Central memory CD4-positive, alpha-beta T cell (primary cell): ENCODE measurements at regions not wholly inside any gene's neighbourhood (a gene's known extent, or its start where the extent isn't known, plus 50 kb on each side); places are given as distances from the start of the nearest gene placed in this dataset.

Experiments used
- DNase-seq: peaks from one replicate; pipeline ENCODE4 v3.0.0; 2022

DNA sequence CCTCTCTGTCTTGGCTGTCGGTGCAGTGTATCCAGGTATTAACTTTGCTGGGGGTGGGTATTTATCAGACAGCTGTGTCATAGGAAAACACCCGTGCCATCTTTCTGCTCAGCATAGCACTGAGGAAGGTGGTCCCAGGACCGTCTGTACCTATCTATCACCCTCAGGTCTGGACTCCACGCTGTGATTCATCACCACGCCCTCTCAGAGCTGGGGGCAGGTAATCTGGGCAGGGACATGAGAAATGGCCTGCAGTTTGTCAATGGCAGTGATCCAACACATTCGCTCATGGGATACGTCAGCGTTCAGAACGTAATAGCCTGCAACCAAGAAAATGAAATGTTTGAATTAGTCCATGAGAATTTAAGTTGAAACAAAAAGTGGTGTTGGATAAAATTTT lies 151.6 kb upstream of the MAP1B start:
- DNase-seq: no peak

DNA sequence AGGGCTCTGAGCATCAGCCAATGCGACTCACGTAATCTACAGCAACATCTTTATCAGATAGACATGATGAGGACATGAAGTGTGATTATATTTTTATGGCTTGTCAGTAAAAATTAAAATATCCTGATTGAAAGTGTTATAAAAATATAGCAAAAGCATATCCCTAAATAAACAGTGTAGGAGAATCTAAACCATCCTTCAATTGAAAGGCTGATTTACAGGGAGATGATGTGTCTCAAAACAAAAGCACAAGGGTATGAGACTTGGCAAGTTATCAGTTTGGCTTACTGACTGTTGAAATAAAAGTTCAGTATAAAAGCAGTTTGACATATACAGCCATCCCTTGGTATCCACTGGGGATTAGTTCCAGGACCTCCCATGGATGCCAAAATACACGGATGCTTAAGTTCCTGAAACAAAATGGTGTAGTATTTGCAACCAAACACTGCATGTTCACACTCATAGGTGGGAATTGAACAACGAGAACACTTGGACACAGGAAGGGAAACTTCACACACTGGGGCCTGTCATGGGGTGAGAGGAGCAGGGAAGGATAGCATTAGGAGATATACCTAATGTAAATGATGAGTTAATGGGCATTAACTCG lies 149.9 kb upstream of the MAP1B start:
- no peak for DNase-seq

DNA sequence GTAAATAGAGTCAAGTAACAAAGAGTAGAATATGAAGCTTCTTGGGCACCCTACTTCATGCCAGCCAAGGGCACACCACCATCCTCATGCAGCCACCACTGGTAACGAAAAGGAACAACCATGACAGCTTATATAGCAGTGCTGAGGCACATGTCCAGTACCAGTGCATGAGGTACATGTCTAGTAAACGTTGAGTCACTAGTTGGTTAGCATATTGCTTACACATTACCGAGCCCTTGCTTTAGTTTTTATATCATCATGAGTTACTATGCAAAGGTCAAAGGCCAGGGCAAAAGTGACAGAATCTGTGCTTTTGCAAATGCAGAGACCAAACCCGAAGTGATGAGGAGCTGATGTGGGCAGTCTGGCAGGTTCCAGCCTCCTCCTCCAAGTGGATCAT lies 147.1 kb upstream of the MAP1B start:
- DNase-seq: no peak

DNA sequence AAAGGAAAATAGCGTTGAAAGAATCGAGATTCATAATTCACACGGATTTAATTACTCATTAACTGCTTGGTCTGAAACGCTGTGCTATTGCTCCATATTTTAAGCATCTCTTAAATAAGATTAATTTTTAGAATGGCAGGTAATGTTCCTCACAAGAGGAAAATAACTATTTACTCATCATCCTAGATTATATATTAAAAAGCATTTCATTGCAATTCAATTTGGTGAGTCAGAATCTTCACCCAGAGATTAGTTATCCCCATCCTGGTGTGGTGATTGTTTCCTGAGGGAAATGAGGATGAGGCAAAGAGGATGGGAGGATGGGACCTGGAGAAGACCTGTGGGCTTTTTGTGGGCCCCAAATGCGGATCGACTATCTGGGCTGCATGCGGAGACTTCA lies 145.5 kb upstream of the MAP1B start:
- DNase-seq: no peak

DNA sequence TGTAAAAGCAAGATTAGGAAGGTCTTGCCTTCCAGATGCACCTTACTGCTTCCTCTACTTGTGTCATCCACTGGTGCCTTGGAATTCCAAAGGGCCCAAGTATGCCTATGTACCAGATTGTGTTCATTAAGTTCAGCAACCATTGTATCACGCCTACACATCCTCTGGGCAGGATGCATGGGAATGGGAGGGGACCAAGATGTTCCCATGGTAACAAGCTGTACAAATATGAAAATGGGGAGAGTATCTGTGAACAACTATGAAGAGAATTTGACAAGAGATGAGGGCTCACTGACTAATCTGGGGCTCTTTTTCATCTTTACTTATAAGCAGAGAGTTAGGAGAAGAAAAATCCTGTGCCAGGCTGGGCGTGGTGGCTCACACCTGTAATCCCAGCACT lies 137.8 kb upstream of the MAP1B start:
- no peak for DNase-seq

DNA sequence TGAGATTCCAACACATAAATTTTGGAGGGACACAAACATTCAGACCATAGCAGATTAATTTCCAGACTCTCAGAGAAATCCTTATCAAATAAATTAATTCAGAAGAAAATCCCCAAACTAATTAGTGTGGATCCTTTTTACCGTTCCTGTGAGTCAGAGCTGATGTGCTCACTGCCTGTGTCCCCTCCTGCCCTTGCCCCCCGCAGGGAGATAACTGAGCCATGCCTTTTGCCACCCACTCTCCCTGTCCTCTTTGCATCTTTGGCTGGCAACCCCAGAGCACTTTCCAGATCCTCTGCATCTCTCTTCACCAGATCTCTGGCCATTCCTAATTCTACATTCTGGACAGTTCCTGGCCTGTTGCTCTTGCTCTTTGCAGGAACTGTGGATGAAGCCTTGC lies 135.4 kb upstream of the MAP1B start:
- no peak for DNase-seq

DNA sequence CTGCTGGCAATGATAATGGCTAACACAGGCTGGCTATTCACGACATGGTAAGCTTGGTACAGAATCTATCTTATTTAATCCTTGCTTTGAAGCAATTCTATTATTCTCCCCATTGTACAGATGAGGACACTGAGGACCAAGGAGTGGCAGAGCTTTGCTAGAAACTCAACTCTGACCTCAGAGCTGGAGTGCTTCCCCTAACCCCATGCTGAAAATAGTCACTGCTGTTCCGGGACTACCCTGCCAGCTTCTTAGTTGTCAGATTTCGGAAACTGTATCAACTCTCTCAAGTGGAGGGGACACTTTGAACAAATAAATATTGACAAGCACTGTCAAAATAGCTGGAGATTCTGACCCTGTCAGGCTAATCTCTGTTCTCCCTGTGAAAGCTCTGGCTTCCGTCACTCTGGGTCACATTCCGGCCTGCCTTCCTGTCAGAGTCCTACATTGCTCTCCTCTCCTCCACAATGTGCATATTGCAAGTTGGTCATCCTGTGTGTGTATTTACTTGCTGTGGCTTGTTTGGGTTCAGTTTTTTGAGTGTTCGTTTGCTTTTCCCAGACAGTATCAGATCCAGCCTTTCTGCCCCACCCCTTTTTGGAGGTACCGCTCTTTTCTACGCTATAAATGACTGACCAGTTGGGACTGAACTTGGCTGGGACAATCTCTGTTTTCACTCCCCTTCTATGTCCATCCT lies 134.3 kb upstream of the MAP1B start:
- no peak for DNase-seq

DNA sequence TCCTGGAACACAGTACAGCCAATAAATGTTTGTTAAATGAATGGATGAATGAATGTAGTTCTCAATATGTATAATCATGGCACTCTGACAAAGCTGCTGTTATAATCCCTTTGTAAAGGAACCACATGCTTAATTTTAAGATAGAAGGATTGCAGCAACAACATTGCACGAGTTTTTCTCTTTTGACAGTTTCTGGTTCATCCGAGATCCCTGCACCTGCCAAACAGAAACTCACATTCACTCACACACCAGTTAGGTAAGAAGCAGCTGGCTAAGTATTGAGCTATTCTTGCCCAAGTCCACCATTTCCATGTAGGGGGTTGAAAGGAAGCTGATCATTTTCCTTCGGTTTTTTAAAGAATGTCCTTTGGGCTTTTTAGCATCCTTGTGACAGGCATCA lies 133.7 kb upstream of the MAP1B start:
- DNase-seq: no peak

DNA sequence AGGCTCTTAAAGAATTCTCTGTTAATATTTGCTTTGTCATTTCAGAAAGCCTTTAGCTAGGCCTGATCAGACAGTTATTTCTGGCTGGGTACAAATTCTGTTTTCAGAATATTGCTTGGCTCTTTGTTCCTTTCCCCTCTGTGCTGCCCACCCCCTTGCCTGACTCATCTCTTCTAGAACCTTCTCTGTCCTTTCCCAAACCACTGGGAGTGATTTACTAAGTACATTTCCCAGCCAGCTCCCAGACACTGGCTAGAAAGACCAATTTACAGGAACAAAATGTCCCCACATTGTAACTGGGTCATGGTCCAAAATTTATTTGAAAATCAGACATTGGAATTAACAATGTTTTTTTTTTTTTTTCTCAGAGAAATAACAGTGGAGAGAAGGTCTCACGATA lies 133.1 kb upstream of the MAP1B start:
- DNase-seq: no peak

DNA sequence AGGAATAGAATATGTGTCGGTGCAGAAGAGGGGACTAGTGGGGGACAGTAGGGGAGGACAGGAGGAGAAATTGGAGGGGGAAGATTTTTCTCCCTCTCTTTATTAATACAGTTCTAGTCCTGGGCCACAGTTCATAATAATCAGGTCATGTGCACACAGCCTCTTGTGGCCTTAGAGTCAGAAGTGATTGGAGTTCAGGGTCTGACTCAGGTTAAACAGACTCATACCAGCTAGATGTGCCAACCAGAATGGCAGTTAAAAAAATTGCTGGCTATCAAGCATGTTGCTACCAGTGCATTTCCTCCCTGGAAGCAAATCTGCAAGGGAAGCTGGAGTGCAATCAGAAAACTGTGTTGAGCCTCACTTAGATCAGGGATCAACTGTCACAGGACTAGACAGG lies 132.7 kb upstream of the MAP1B start:
- DNase-seq: no peak

DNA sequence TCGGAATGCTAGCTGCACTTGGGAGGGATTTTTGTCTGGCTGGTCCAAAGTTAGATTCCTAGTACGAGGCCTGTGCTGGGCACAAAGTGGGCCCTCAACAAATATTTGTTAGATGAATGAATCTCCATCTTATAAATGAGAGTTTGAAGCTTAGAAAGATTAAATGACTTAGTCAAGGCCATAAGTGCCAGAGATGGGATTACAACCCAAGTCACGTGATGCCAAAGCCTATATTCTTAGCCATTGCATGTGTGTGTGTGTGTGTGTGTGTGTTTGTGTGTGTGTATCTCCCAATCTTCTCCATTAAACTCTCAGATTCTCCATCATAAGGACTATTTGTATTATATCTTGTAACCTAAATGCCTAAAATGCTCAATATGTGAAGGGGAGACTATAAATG lies 130.8 kb upstream of the MAP1B start:
- no peak for DNase-seq

DNA sequence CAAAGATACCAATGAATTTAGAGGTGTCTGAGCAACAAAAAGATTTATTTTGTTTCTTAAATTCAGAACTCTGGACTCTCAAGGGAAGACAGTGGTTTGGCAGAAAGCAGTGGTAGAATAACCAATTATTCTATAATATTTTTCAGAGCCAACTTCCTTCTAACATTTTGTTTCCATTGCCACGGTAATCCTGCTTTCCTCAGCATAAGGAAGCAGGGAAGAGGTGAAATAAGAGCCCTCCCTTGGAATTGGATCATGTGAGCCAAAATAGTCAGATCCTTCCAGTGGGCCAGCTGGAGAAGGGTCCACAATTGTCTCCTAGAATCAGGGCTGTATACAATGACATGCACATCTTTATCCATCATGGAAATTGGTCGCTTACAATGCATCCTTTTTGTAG lies 130.0 kb upstream of the MAP1B start:
- DNase-seq: no peak

DNA sequence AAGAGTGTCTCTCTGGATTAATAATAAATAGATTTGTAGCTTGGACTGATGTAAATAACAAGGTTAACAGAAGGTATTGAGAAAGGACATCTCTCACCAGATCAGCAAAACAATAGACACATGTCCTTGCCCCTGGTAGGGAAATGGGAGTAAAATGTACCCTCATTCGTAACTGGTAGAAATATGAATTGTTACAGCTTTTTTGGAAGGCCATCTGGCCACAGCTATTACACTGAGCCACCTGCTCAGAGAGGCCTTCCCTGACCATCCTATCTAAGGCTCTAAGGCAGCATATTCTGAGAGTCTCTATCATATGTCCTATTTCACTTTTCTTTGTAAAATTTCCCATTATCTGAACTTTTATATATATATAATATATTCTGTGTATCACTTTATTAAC lies 129.1 kb upstream of the MAP1B start:
- no peak for DNase-seq

DNA sequence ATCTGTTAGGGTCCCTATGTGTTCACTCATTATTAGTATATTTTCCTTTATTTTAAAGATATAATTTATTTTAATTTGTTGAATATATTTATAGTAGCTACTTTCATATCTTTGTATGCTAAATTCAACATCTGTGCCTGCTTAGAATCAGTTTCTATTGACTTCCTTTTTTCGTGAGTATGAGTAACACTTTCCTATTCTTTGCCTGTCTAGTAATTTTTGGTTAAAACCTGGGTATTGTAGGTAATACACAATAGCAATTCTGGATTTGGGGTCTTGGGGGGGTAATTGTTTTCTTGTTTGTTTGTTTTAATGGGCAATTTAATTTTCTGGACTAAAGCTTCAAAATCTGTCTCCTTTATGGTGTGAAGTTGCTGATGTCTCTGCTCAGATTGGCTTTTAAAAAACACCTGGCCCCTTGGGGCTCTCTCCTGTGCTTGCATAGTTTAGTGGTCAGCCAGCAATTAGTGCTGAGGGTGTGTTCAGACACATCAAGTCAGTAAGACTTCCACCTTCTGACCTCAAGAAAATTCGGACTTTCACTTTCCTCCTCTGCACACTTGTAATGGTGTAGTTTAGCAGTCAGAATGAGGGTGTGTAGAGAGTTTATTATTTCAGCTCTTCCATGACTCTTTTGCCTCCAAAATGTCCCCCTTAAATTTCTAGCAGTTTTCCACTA lies 124.4 kb upstream of the MAP1B start:
- no peak for DNase-seq

DNA sequence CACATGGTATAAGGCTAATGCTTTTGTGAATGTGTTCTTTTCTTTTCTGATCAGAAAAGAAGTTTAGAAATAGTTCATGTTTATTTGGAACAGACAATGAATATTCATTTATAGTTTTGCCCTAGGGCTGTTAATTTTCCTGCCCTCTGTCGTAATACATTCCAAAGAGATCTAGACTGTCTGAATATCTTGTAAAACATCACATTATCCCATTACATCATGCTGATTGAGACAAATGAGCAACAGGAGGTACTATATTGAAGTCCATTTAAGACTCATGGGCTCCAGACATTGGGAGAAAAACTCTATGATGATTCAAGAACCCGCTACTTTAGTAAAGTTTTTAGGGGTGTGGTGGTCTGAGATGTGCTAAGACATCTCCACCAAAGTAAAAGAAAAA lies 121.2 kb upstream of the MAP1B start:
- no peak for DNase-seq

DNA sequence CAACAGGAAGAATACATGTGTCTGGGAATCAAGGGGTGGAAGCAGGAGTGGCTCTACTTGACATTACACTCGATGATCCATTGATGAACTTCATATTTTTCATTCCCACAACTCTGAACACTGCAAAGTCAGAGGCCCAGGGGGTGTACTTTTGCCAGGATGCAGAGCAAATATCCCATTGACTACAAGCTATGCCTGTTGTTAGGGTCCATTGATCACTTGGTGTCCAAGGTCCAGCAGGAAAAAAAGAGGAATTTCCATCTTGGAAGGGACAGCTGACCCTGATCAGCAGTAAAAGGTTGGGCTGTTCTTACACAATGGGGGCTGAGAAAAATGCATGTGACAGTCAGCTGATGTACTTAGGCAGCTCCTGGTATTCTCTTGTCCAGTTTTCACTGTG lies 118.5 kb upstream of the MAP1B start:
- DNase-seq: no peak

DNA sequence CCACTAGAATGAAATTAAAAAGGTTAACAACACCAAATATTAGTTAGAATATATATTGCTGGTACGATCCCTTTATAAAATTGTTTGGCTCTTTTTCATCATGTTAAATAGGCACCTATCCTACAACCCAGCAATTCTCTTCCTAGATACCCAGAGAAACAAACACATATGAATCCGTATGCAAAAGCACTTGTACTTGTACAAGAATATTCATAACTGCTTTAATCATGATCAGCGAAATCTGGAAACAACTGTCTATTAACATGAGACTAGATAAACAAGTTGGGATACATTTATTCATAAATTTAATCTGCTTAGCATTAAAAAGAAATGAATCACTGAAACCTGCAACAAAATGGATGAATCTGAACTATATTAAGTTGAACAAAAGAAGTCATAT lies 113.7 kb upstream of the MAP1B start:
- no peak for DNase-seq

DNA sequence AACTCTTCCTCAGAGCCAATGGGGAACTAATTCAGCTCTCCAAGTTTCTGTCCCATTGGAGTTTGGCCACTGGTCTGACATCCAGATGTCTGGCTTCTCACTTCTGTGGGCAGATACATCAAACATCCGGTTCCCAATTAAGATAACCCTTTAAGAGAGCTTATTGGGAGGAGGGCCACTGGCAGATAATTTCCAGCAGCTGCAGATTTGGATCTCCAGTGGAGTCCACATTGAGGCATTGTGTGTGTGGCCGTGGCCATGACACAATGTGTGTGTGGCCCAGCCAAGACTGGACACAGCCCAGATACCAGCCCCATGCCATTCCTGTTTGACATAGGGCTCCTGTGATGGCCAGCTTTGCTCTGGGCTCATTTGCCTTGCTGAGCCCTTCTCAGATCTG lies 110.5 kb upstream of the MAP1B start:
- DNase-seq: no peak

DNA sequence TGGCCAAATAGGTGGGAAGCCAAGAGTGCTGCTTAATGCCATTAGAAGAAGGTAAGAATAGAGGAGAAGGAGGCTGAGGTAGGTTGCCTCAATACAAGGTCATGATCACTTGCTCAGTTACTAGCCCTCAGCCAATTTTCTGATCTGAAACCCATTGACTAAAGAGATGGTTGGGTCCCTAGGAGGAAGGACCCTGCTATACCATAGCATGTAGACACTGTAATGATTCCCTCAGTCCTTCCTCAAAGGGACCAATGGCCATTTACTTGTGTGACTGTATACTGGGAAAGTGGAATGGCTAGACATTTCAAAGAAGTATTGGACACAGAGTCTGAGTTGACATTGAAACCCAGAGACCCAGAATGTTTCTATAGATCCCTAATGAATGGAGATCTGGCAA lies 108.5 kb upstream of the MAP1B start:
- no peak for DNase-seq

DNA sequence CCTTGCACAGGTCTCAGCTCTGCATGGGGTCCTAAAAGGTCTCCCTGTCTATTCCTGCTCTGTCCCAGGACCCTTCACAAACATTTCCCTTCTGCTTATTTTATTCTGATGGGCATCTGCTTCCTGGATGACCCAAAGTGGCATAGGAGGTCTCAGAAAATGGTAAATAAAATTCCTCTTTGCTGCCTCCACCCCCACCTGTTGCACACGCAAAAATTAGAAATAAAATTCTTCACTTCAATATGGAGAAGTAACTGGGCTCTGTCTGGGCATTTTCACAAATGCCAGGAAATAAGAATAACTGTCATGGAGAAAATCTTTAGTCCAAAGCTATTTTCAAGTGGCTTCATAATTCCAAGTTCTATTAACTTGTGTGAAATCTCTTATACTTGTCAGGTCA lies 106.6 kb upstream of the MAP1B start:
- DNase-seq: no peak

DNA sequence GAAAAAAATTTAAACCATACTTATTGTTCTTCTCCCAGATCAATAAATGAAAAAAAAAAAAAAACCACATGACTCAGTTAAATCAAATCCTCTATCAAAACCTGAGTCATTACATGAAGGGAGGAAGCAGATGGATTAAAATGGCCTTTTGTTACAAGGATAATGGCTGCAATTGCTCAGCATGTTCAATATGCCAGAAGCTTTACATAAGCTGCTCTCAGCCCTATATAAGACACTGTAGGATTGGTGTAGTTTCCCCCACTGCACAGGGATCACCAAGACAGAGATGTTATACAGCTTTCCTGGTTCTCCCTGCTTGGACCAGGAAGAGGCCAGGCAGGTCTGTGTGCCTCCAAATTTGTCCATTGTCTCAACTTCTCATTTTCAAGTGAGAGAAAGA lies 101.6 kb upstream of the MAP1B start:
- no peak for DNase-seq

DNA sequence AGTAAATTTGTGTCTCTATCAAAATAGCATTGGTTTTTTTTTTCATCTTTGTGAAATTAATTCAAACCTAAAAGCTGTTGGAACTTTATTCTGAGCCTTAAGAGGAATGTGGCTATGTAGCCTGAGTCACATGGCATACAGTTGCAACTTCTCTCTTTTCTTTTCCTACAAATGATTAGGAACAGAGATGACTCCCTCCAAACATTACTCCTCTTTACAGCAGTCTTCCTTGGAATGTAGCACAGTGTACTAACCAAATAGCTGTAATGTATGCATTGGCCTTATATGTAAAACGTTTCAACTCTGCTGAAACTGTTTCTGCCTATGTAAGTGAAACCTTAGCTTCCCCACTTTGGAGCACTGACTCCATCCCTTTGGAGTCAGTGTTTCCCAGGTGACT lies 100.9 kb upstream of the MAP1B start:
- no peak for DNase-seq

DNA sequence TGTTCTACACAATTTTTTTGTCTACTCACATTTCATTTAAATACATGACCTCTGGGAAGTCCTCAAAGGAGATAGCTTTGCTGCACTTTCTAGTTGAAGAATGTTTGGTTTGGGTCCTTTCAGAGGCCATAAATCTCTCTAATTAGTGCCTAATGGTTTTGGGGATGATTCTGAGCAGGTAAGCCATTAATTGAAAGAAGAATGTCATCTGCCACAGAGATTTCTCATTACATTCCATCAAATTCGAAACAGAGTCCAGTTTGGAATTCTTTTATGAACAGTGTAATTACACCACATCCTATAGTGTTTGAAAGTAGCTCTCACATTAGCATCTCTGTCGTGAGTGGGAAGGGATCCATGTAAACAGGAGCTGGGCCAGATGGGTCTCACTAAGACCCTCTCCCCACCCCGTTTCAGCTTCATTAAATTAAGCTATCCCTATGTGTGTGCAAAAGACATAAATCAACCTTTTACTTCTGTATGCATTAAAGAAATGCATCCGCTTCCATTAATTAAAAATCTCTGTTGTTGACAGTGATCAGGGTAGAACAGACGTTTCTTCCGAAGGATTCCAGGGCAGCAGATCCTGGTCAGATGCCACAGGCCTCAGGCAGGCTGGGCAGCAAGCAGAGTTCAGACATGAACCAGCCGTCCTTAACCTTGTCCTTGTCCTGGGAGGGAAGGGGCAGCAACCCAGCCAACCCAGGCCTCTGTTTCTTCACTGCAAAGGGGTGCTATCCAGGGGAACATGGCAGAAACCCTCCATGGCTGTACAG lies 99.8 kb upstream of the MAP1B start:
- DNase-seq: no peak

DNA sequence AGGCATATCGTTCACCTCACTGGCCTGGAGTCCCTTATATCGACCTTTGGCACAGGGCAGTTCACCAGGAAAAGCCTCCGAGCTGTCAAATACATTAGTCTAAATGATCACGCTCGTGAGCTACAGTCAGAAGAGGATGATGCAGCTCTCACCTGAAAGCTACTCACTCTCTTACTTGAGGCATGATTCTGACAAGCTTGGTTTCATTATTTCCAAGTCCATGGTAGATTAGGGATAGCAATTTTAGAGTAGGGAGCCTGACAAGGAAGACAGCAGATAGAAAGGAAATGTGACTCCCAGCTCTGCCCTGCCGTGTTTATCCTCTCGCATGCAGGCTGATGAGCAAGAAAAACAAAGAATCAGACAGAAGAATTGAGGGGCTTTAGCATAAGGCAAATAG lies 98.0 kb upstream of the MAP1B start:
- no peak for DNase-seq
